ENCODE measurements at regions not wholly inside any gene's neighbourhood (a gene's known extent, or its start where the extent isn't known, plus 50 kb on each side); places are given as distances from the start of the nearest gene placed in this dataset.
"Not testable (repeated sequence)": the region's sequence is repeated elsewhere in the genome, so short reads cannot be mapped to it uniquely, and the experiment has no call there.

- POLR2A ChIA-PET = no interaction called here
- TF ChIP-seq CTCF (IDR thresholded peaks at IDR 0.05; ENCODE audit: insufficient read depth, low read length, missing control alignments) = no peak
- no peak overlapping the region for H3K4me3 ChIP-seq (ENCODE audit: low read depth, low read length)
- DNase-seq (ENCODE audit: low read depth, low spot score) = no peak
- CTCF ChIA-PET = no interaction called here
Measured at GRCh38 chr2:185979546-185980071, 241.0 kb downstream of the FSIP2 start.

GRCh38 chr2:185980944-185981343 is 242.3 kb downstream of the FSIP2 start:
- DNase-seq (ENCODE audit: low read depth, low spot score) = no peak
- CTCF ChIA-PET = no interaction called here
- H3K4me3 ChIP-seq (ENCODE audit: low read depth, low read length) = no peak overlapping the region
- POLR2A ChIA-PET = no interaction called here
- TF ChIP-seq CTCF (IDR thresholded peaks at IDR 0.05; ENCODE audit: insufficient read depth, low read length, missing control alignments) = no peak

GRCh38 chr2:185984670-185985069 is 246.1 kb downstream of the FSIP2 start:
- ChIA-PET CTCF (no interaction called here), POLR2A (no interaction called here)
- DNase-seq (ENCODE audit: low read depth, low spot score) = no peak
- TF ChIP-seq CTCF (IDR thresholded peaks at IDR 0.05; ENCODE audit: insufficient read depth, low read length, missing control alignments) = no peak
- no peak overlapping the region for H3K4me3 ChIP-seq (ENCODE audit: low read depth, low read length)

- POLR2A ChIA-PET; CTCF ChIA-PET; DNase-seq (ENCODE audit: low read depth, low spot score); H3K4me3 ChIP-seq (ENCODE audit: low read depth, low read length): not testable (repeated sequence)
Measured at GRCh38 chr2:185988907-185989306, 250.3 kb downstream of the FSIP2 start.

GRCh38 chr2:185990861-185991525 is 252.4 kb downstream of the FSIP2 start:
- ChIA-PET POLR2A (no interaction called here), CTCF (no interaction called here)
- DNase-seq (ENCODE audit: low read depth, low spot score) = no peak
- no peak for TF ChIP-seq CTCF (IDR thresholded peaks at IDR 0.05; ENCODE audit: insufficient read depth, low read length, missing control alignments)
- no peak overlapping the region for H3K4me3 ChIP-seq (ENCODE audit: low read depth, low read length)

- ChIA-PET CTCF (no interaction called here), POLR2A (no interaction called here)
- DNase-seq (ENCODE audit: low read depth, low spot score) = no peak
- no peak overlapping the region for H3K4me3 ChIP-seq (ENCODE audit: low read depth, low read length)
- no peak for TF ChIP-seq CTCF (IDR thresholded peaks at IDR 0.05; ENCODE audit: insufficient read depth, low read length, missing control alignments)
Measured at GRCh38 chr2:185998562-185999070, 260.0 kb downstream of the FSIP2 start.

- no peak for DNase-seq (ENCODE audit: low read depth, low spot score)
- ChIA-PET CTCF (no interaction called here), POLR2A (no interaction called here)
- TF ChIP-seq CTCF (IDR thresholded peaks at IDR 0.05; ENCODE audit: insufficient read depth, low read length, missing control alignments) = no peak
- H3K4me3 ChIP-seq (ENCODE audit: low read depth, low read length) = no peak overlapping the region
Measured at GRCh38 chr2:186009341-186009740, 270.7 kb downstream of the FSIP2 start.
